Gastrocnemius medialis (tissue), 4 donors: ENCODE measurements at regions not wholly inside any gene's neighbourhood (a gene's known extent, or its start where the extent isn't known, plus 50 kb on each side); places are given as distances from the start of the nearest gene placed in this dataset.
A peak's percentile ranks its signal among the peaks of the same experiment; 100 is the strongest.

Source experiments
- ATAC-seq, 2 donors: fragments of 150-250 bp; one replicate each; pipeline ENCODE4 v1.9.1; 2016
- DNase-seq, 2 donors: peaks; one replicate each; pipeline ENCODE4 v3.0.0-alpha.2; 2019
- H3K27ac ChIP-seq, 4 donors: fragments of 200-600 bp; sonication (generic); 1 replicate in 1 of 4; 2 replicates in 3 of 4; pipeline ENCODE4 v1.5.1; 2016 to 2018; ENCODE audit warnings: mild to moderate bottlenecking in 2 of 4, moderate library complexity in 1 of 4
- H3K27me3 ChIP-seq, 3 donors: fragments of 200-600 bp; sonication (generic) in 2 of 3; 1 replicate in 1 of 3; 2 replicates in 2 of 3; pipeline versions ENCODE4 v1.5.1 to v1.6.0; 2016 to 2019; ENCODE audit warnings: mild to moderate bottlenecking in 1 of 3, moderate library complexity in 1 of 3
- H3K36me3 ChIP-seq, 2 donors: fragments of 200-600 bp; sonication (generic) in 1 of 2; one replicate each; pipeline ENCODE4 v1.5.1; 2017 to 2018
- H3K4me1 ChIP-seq, 2 donors: fragments of 200-600 bp; sonication (generic) in 1 of 2; one replicate each; pipeline ENCODE4 v1.5.1; 2016 to 2017; ENCODE audit warnings: mild to moderate bottlenecking in 2 of 2
- H3K4me3 ChIP-seq, 4 donors: fragments of 200-600 bp; sonication (generic) in 3 of 4; 1 replicate in 1 of 4; 2 replicates in 3 of 4; pipeline ENCODE4 v1.5.1; 2016 to 2019; ENCODE audit warnings: mild to moderate bottlenecking in 2 of 4
- H3K9me3 ChIP-seq, 3 donors: fragments of 200-600 bp; sonication (generic) in 2 of 3; 1 replicate in 1 of 3; 2 replicates in 2 of 3; pipeline ENCODE4 v1.5.1; 2016 to 2019
- POLR2A ChIP-seq, 2 donors: fragments of 450-650 bp; IDR thresholded peaks; one replicate each; pipeline ENCODE4 v1.6.1; 2017; ENCODE audit warnings: antibody characterized with exemption in 2 of 2, mild to moderate bottlenecking in 2 of 2, moderate library complexity in 2 of 2
- in situ Hi-C, 4 donors: fragments of 200-750 bp; cut with MboI; loops; one replicate each; pipeline versions ENCODE4 v1.15.0 to v1.8.0; 2017; ENCODE audit warnings: low sequenced_read_pairs in 4 of 4
- intact Hi-C: fragments of 100-400 bp; cut with DNase I; formaldehyde crosslinking; loops from one replicate; pipeline ENCODE4 v1.15.1; 2023; ENCODE audit warnings: low total_unique reads
- TF ChIP-seq, protein P1 (sequence below), 5 experiments: fragments of 450-650 bp in 3 of 5; fragments of 200-600 bp in 2 of 5; sonication (generic) in 2 of 5; IDR thresholded peaks in 4 of 5; conservative IDR thresholded peaks in 1 of 5; 1 replicate in 4 of 5; 2 replicates in 1 of 5; pipeline ENCODE4 v1.5.1; 2016 to 2019; ENCODE audit warnings: antibody characterized with exemption in 5 of 5, mild to moderate bottlenecking in 3 of 5, moderate library complexity in 3 of 5

DNA sequence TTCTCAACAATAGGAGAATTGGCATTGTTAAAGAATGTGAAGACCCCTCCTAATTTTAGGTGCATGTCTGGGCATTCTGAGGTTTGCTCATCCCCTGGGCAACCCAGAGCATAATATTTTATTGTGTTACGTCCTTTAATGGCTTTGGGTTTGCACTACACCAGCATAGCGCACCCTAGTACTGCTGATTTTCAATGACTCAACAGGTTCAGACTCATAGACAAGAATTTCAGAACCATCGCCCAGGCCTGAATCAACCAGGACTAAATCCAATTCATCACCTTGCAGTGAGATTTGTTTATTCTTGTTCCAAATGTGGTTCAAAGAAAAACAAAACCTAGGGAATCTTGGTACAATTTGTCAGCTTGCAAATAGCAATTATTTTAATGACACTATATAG, 137.8 kb upstream of the PHACTR1 start:
- no peak for TF ChIP-seq POLR2A (IDR thresholded peaks at IDR 0.05)
- TF ChIP-seq, protein P1, sequence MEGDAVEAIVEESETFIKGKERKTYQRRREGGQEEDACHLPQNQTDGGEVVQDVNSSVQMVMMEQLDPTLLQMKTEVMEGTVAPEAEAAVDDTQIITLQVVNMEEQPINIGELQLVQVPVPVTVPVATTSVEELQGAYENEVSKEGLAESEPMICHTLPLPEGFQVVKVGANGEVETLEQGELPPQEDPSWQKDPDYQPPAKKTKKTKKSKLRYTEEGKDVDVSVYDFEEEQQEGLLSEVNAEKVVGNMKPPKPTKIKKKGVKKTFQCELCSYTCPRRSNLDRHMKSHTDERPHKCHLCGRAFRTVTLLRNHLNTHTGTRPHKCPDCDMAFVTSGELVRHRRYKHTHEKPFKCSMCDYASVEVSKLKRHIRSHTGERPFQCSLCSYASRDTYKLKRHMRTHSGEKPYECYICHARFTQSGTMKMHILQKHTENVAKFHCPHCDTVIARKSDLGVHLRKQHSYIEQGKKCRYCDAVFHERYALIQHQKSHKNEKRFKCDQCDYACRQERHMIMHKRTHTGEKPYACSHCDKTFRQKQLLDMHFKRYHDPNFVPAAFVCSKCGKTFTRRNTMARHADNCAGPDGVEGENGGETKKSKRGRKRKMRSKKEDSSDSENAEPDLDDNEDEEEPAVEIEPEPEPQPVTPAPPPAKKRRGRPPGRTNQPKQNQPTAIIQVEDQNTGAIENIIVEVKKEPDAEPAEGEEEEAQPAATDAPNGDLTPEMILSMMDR (IDR thresholded peaks at IDR 0.05 in 4 of 5, conservative IDR thresholded peaks at IDR 0.05 in 1 of 5): no peak
- no peak for ATAC-seq
- no peaks in the 10 kb centered on the region for H3K4me1 ChIP-seq
- no peaks in the 10 kb centered on the region for H3K27me3 ChIP-seq
- no peak overlapping the region for H3K27ac ChIP-seq
- no peaks in the 10 kb centered on the region for H3K9me3 ChIP-seq
- H3K36me3 ChIP-seq: no peaks in the 10 kb centered on the region
- in situ Hi-C loops (loop anchor here in 1 of 4 donors (25.0 kb wide), 1 partner anchor 916 kb away; no protein-coding TSS in a partner anchor), intact Hi-C loops (no loop called here)
- DNase-seq: no peak
- no peak overlapping the region for H3K4me3 ChIP-seq

DNA sequence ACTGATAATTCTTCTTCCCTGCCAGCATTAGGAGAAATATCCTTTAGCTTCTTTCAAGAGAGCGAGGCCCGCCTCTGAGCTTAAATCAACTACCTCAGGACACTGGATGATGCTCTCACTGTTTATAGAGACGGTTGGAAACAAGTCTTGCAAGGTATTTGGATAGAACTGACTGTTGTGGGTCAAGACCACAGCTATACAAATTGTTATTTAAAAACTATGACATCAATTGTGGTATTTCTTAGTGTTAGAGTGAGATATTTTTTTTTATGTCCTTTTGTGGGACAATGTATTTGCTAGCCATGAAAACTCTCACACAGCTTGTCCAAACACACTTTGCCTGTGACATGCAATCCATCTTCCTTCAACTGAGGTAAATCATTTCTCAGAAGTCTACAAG, 136.3 kb upstream of the PHACTR1 start:
- no peaks in the 10 kb centered on the region for H3K27me3 ChIP-seq
- no peak for DNase-seq
- H3K27ac ChIP-seq: no peak overlapping the region
- intact Hi-C loops (no loop called here), in situ Hi-C loops (loop anchor here in 1 of 4 donors (25.0 kb wide), 1 partner anchor 918 kb away; no protein-coding TSS in a partner anchor)
- TF ChIP-seq, protein P1 (IDR thresholded peaks at IDR 0.05 in 4 of 5, conservative IDR thresholded peaks at IDR 0.05 in 1 of 5): no peak
- TF ChIP-seq POLR2A (IDR thresholded peaks at IDR 0.05): no peak
- no peak overlapping the region for H3K4me3 ChIP-seq
- no peak for ATAC-seq
- H3K36me3 ChIP-seq: no peaks in the 10 kb centered on the region
- H3K4me1 ChIP-seq: no peaks in the 10 kb centered on the region
- H3K9me3 ChIP-seq: no peaks in the 10 kb centered on the region

- H3K36me3 ChIP-seq: no peaks in the 10 kb centered on the region
- intact Hi-C loops (no loop called here), in situ Hi-C loops (loop anchor here in 1 of 4 donors (25.0 kb wide), 1 partner anchor 920 kb away; no protein-coding TSS in a partner anchor)
- no peak for ATAC-seq
- H3K4me3 ChIP-seq: no peak overlapping the region
- H3K27me3 ChIP-seq: no peaks in the 10 kb centered on the region
- H3K4me1 ChIP-seq: no peaks in the 10 kb centered on the region
- no peak overlapping the region for H3K27ac ChIP-seq
- no peaks in the 10 kb centered on the region for H3K9me3 ChIP-seq
- DNase-seq: no peak
- TF ChIP-seq, protein P1 (IDR thresholded peaks at IDR 0.05 in 4 of 5, conservative IDR thresholded peaks at IDR 0.05 in 1 of 5): no peak
- no peak for TF ChIP-seq POLR2A (IDR thresholded peaks at IDR 0.05)
Measured at GRCh38 chr6:12582421-12583110, 134.0 kb upstream of the PHACTR1 start.

DNA sequence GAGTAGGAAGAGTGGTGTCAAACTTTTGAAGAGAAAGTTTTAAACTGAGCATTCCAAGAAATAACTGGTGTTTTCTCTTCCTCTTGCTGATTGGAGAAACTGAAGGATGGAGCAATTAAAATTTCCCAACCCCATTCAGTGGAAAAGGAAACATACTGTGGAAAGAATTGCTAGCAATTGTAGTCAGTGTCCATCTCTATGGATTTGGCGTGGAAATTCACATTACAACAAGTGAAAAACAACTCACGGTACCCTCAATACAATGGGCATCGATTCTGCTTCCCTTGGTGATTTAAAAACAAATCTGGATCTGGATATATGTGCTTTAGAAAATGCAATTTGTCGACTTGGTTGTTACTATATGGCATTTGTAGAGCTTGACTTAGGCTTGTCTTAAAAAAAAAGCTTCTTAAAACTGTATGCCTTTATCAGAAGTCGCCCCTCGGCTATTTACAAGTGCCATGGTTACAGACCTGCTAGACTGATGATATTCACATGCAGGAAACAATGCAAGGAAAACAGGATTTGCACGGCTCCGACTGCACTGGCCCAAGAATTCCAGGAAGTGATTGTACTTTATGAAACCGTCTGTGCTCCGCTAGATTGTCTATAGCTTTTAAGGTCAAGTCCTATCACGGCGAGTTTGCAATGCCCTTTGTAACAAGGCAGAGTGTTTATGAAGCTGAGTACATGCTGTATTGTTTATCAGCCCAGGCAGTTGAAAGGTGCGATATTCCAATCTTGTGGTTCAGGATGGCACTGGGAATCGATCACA, 131.7 kb upstream of the PHACTR1 start:
- no peaks in the 10 kb centered on the region for H3K4me1 ChIP-seq
- no peaks in the 10 kb centered on the region for H3K9me3 ChIP-seq
- H3K27ac ChIP-seq: peak overlapping the region; percentile 18 to 58 (median 41)
- H3K36me3 ChIP-seq: no peaks in the 10 kb centered on the region
- no peaks in the 10 kb centered on the region for H3K27me3 ChIP-seq
- ATAC-seq (peak in 1 of 2 donors; percentile 68), DNase-seq (no peak)
- intact Hi-C loops: no loop called here
- H3K4me3 ChIP-seq: peak overlapping the region in 1 of 4 donors; percentile 10
- TF ChIP-seq POLR2A (IDR thresholded peaks at IDR 0.05): no peak
- TF ChIP-seq, protein P1 (IDR thresholded peaks at IDR 0.05 in 4 of 5, conservative IDR thresholded peaks at IDR 0.05 in 1 of 5): no peak
- in situ Hi-C loops: loop anchor here in 1 of 4 donors (25.0 kb wide), 1 partner anchor 923 kb away; no protein-coding TSS in a partner anchor
